ENCODE measurements at regions not wholly inside any gene's neighbourhood (a gene's known extent, or its start where the extent isn't known, plus 50 kb on each side); places are given as distances from the start of the nearest gene placed in this dataset.

DNA sequence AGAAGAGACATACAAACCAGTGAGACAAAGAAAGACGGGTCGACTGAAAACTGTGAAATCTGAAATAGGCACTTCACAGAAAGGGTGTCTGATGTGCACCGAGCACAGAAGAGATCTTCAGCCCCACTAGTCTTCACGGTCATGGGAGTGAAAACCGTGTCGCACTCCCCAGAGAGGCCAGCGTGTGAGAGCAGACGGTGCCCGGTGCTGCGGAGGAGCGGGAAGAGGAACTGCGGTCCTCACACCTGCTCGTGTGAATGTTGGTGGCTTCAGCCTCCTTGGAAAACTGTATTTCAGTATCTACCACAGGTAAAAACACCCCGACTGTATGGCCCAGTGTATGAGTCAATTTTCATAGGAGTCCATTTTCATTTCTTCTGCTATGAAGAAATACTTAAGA is 382.9 kb downstream of the BRD1 start:
- H3K4me1 Mint-ChIP-seq, result peaks cover 13% of the 10 kb centered on the region; the same call in 2 of the 3 replicates
- no peak overlapping the region for H3K27ac Mint-ChIP-seq
- peaks cover 18% of the 10 kb centered on the region for H3K27me3 Mint-ChIP-seq (ENCODE audit: insufficient read depth, low read depth, poor library complexity)
- Histone ChIP-seq H3K4me1 (ENCODE audit: insufficient read depth) (no peaks in the 10 kb centered on the region), H3K27me3 (ENCODE audit: insufficient read depth) (no peaks in the 10 kb centered on the region; the same call in 1 of the 2 replicates), H4K20me1 (replicated peaks; ENCODE audit: insufficient read depth) (no peaks in the 10 kb centered on the region), H2AFZ (no peak overlapping the region), H3F3A (replicated peaks; ENCODE audit: low read depth) (no peaks in the 10 kb centered on the region), H3K36me3 (ENCODE audit: insufficient read depth) (no peaks in the 10 kb centered on the region), H3K4me3 (no peak overlapping the region), H3K4me2 (no peak overlapping the region), H3K27ac (ENCODE audit: low read depth) (no peak overlapping the region), H3K9me2 (ENCODE audit: insufficient read depth) (no peaks in the 10 kb centered on the region), H3K79me2 (replicated peaks; ENCODE audit: insufficient read depth) (no peaks in the 10 kb centered on the region)
- ATAC-seq (no peak), DNase-seq (ENCODE audit: low spot score) (no peak)
- no peaks in the 10 kb centered on the region; the same call in 2 of the 3 replicates for H3K9me3 Mint-ChIP-seq
- H3K4me3 Mint-ChIP-seq, result no peak overlapping the region
- no peaks in the 10 kb centered on the region for H3K36me3 Mint-ChIP-seq (ENCODE audit: low read depth)
- TF ChIP-seq, protein P1, sequence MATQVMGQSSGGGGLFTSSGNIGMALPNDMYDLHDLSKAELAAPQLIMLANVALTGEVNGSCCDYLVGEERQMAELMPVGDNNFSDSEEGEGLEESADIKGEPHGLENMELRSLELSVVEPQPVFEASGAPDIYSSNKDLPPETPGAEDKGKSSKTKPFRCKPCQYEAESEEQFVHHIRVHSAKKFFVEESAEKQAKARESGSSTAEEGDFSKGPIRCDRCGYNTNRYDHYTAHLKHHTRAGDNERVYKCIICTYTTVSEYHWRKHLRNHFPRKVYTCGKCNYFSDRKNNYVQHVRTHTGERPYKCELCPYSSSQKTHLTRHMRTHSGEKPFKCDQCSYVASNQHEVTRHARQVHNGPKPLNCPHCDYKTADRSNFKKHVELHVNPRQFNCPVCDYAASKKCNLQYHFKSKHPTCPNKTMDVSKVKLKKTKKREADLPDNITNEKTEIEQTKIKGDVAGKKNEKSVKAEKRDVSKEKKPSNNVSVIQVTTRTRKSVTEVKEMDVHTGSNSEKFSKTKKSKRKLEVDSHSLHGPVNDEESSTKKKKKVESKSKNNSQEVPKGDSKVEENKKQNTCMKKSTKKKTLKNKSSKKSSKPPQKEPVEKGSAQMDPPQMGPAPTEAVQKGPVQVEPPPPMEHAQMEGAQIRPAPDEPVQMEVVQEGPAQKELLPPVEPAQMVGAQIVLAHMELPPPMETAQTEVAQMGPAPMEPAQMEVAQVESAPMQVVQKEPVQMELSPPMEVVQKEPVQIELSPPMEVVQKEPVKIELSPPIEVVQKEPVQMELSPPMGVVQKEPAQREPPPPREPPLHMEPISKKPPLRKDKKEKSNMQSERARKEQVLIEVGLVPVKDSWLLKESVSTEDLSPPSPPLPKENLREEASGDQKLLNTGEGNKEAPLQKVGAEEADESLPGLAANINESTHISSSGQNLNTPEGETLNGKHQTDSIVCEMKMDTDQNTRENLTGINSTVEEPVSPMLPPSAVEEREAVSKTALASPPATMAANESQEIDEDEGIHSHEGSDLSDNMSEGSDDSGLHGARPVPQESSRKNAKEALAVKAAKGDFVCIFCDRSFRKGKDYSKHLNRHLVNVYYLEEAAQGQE (IDR thresholded peaks at IDR 0.05; ENCODE audit: unreplicated experiment), result no peak
- TF ChIP-seq, protein P2, sequence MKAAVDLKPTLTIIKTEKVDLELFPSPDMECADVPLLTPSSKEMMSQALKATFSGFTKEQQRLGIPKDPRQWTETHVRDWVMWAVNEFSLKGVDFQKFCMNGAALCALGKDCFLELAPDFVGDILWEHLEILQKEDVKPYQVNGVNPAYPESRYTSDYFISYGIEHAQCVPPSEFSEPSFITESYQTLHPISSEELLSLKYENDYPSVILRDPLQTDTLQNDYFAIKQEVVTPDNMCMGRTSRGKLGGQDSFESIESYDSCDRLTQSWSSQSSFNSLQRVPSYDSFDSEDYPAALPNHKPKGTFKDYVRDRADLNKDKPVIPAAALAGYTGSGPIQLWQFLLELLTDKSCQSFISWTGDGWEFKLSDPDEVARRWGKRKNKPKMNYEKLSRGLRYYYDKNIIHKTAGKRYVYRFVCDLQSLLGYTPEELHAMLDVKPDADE (IDR thresholded peaks at IDR 0.05), result no peak
- TF ChIP-seq, protein P3, sequence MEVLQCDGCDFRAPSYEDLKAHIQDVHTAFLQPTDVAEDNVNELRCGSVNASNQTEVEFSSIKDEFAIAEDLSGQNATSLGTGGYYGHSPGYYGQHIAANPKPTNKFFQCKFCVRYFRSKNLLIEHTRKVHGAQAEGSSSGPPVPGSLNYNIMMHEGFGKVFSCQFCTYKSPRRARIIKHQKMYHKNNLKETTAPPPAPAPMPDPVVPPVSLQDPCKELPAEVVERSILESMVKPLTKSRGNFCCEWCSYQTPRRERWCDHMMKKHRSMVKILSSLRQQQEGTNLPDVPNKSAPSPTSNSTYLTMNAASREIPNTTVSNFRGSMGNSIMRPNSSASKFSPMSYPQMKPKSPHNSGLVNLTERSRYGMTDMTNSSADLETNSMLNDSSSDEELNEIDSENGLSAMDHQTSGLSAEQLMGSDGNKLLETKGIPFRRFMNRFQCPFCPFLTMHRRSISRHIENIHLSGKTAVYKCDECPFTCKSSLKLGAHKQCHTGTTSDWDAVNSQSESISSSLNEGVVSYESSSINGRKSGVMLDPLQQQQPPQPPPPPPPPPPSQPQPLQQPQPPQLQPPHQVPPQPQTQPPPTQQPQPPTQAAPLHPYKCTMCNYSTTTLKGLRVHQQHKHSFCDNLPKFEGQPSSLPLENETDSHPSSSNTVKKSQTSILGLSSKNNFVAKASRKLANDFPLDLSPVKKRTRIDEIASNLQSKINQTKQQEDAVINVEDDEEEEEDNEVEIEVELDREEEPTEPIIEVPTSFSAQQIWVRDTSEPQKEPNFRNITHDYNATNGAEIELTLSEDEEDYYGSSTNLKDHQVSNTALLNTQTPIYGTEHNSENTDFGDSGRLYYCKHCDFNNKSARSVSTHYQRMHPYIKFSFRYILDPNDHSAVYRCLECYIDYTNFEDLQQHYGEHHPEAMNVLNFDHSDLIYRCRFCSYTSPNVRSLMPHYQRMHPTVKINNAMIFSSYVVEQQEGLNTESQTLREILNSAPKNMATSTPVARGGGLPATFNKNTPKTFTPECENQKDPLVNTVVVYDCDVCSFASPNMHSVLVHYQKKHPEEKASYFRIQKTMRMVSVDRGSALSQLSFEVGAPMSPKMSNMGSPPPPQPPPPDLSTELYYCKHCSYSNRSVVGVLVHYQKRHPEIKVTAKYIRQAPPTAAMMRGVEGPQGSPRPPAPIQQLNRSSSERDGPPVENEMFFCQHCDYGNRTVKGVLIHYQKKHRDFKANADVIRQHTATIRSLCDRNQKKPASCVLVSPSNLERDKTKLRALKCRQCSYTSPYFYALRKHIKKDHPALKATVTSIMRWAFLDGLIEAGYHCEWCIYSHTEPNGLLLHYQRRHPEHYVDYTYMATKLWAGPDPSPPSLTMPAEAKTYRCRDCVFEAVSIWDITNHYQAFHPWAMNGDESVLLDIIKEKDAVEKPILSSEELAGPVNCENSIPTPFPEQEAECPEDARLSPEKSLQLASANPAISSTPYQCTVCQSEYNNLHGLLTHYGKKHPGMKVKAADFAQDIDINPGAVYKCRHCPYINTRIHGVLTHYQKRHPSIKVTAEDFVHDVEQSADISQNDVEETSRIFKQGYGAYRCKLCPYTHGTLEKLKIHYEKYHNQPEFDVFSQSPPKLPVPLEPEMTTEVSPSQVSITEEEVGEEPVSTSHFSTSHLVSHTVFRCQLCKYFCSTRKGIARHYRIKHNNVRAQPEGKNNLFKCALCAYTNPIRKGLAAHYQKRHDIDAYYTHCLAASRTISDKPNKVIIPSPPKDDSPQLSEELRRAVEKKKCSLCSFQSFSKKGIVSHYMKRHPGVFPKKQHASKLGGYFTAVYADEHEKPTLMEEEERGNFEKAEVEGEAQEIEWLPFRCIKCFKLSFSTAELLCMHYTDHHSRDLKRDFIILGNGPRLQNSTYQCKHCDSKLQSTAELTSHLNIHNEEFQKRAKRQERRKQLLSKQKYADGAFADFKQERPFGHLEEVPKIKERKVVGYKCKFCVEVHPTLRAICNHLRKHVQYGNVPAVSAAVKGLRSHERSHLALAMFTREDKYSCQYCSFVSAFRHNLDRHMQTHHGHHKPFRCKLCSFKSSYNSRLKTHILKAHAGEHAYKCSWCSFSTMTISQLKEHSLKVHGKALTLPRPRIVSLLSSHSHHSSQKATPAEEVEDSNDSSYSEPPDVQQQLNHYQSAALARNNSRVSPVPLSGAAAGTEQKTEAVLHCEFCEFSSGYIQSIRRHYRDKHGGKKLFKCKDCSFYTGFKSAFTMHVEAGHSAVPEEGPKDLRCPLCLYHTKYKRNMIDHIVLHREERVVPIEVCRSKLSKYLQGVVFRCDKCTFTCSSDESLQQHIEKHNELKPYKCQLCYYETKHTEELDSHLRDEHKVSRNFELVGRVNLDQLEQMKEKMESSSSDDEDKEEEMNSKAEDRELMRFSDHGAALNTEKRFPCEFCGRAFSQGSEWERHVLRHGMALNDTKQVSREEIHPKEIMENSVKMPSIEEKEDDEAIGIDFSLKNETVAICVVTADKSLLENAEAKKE (CRISPR knock-in tag; IDR thresholded peaks at IDR 0.05), result no peak
- TF ChIP-seq POLR2AphosphoS5 (IDR thresholded peaks at IDR 0.05; ENCODE audit: low read depth) (no peak), NANOG (IDR thresholded peaks at IDR 0.05; ENCODE audit: borderline replicate concordance) (no peak), EZH2phosphoT487 (IDR thresholded peaks at IDR 0.05; ENCODE audit: unreplicated experiment) (no peak), ZNF331 (CRISPR knock-in tag; IDR thresholded peaks at IDR 0.05; ENCODE audit: low read depth) (no peak), CREB1 (CRISPR knock-in tag; IDR thresholded peaks at IDR 0.05; ENCODE audit: low read depth) (no peak), JUNB (IDR thresholded peaks at IDR 0.05; ENCODE audit: unreplicated experiment) (no peak), EZH2 (IDR thresholded peaks at IDR 0.05; ENCODE audit: low read depth, unreplicated experiment) (no peak), STAT1 (IDR thresholded peaks at IDR 0.05; ENCODE audit: unreplicated experiment) (no peak), ZNF114 (CRISPR knock-in tag; IDR thresholded peaks at IDR 0.05) (no peak)
- TF ChIP-seq, protein P4, sequence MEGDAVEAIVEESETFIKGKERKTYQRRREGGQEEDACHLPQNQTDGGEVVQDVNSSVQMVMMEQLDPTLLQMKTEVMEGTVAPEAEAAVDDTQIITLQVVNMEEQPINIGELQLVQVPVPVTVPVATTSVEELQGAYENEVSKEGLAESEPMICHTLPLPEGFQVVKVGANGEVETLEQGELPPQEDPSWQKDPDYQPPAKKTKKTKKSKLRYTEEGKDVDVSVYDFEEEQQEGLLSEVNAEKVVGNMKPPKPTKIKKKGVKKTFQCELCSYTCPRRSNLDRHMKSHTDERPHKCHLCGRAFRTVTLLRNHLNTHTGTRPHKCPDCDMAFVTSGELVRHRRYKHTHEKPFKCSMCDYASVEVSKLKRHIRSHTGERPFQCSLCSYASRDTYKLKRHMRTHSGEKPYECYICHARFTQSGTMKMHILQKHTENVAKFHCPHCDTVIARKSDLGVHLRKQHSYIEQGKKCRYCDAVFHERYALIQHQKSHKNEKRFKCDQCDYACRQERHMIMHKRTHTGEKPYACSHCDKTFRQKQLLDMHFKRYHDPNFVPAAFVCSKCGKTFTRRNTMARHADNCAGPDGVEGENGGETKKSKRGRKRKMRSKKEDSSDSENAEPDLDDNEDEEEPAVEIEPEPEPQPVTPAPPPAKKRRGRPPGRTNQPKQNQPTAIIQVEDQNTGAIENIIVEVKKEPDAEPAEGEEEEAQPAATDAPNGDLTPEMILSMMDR (conservative IDR thresholded peaks at IDR 0.05; ENCODE audit: low read depth in 2 of 2), result no peak

All from GM23338 (cell line).